Smooth muscle cell (in vitro differentiated cells): ENCODE measurements at regions not wholly inside any gene's neighbourhood (a gene's known extent, or its start where the extent isn't known, plus 50 kb on each side); places are given as distances from the start of the nearest gene placed in this dataset.

Experiments
- DNase-seq: peaks from one replicate; lab custom pipeline; 2025; ENCODE audit not compliant: unreplicated experiment; lab: John Stamatoyannopoulos, UW
- H2AFZ ChIP-seq: fragments of 200-600 bp; sonication (generic); 2 replicates; pipeline ENCODE4 v1.6.0; 2016; ENCODE audit warnings: antibody characterized with exemption, low read depth, mild to moderate bottlenecking
- H3F3A ChIP-seq: fragments of 200-600 bp; sonication (generic); 2 replicates; pipeline ENCODE4 v1.6.0; 2017; ENCODE audit warnings: antibody characterized with exemption, low read depth
- H3K27ac ChIP-seq: fragments of 200-600 bp; sonication (generic); 2 replicates; pipeline ENCODE4 v1.5.1; 2016; ENCODE audit warnings: low read depth, mild to moderate bottlenecking
- H3K27me3 ChIP-seq: fragments of 200-600 bp; sonication (generic); 2 replicates; pipeline ENCODE4 v1.6.1; 2016; ENCODE audit warnings: low read depth, mild to moderate bottlenecking
- H3K36me3 ChIP-seq: fragments of 200-600 bp; sonication (generic); 2 replicates; pipeline ENCODE4 v1.5.1; 2016; ENCODE audit warnings: low read depth
- H3K4me1 ChIP-seq: fragments of 200-600 bp; sonication (generic); 2 replicates; pipeline ENCODE4 v1.5.1; 2016; ENCODE audit warnings: low read depth
- H3K4me2 ChIP-seq: fragments of 200-600 bp; sonication (generic); 2 replicates; pipeline ENCODE4 v1.6.0; 2016; ENCODE audit warnings: mild to moderate bottlenecking
- H3K4me3 ChIP-seq: fragments of 200-600 bp; sonication (generic); 2 replicates; pipeline ENCODE4 v1.5.1; 2016; ENCODE audit warnings: mild to moderate bottlenecking
- H3K79me2 ChIP-seq: fragments of 200-600 bp; sonication (generic); 2 replicates; pipeline ENCODE4 v1.6.0; 2016; ENCODE audit warnings: low read depth, mild to moderate bottlenecking
- H3K9ac ChIP-seq: fragments of 200-600 bp; sonication (generic); 2 replicates; pipeline ENCODE4 v1.6.0; 2016; ENCODE audit warnings: low read depth
- H3K9me3 ChIP-seq: fragments of 200-600 bp; sonication (generic); replicated peaks from 2 replicates; pipeline ENCODE4 v1.5.1; 2016; ENCODE audit warnings: low read depth
- H4K20me1 ChIP-seq: fragments of 200-600 bp; sonication (generic); 2 replicates; pipeline ENCODE4 v1.6.0; 2016; ENCODE audit warnings: low read depth
- WGBS: methylation state at CpG from one replicate; pipeline ENCODE4 v1.1.7; 2016; ENCODE audit warnings: low lambda C conversion rate; 5-methylcytosine and 5-hydroxymethylcytosine counted together
- TF ChIP-seq, protein P1 (sequence below): fragments of 200-600 bp; sonication (generic); IDR thresholded peaks from 2 replicates; pipeline ENCODE4 v1.5.1; 2017; ENCODE audit warnings: borderline replicate concordance, mild to moderate bottlenecking, antibody characterized with exemption; ENCODE audit not compliant: insufficient read depth, poor library complexity, severe bottlenecking

GRCh38 chr16:85202051-85202601 is 89.9 kb upstream of the CIBAR2 start:
- Histone ChIP-seq H3F3A (peaks cover 28% of the 10 kb centered on the region), H2AFZ (no peak overlapping the region), H3K4me2 (peak overlapping the region; percentile 20), H3K9me3 (no peaks in the 10 kb centered on the region), H3K36me3 (no peaks in the 10 kb centered on the region), H3K4me3 (no peak overlapping the region), H3K79me2 (peaks cover 21% of the 10 kb centered on the region), H3K9ac (peak overlapping the region; percentile 56), H3K27ac (peak overlapping the region; percentile 60), H3K27me3 (no peaks in the 10 kb centered on the region), H3K4me1 (peaks cover 35% of the 10 kb centered on the region), H4K20me1 (peaks cover 3% of the 10 kb centered on the region)
- no peak for DNase-seq
- TF ChIP-seq, protein P1, sequence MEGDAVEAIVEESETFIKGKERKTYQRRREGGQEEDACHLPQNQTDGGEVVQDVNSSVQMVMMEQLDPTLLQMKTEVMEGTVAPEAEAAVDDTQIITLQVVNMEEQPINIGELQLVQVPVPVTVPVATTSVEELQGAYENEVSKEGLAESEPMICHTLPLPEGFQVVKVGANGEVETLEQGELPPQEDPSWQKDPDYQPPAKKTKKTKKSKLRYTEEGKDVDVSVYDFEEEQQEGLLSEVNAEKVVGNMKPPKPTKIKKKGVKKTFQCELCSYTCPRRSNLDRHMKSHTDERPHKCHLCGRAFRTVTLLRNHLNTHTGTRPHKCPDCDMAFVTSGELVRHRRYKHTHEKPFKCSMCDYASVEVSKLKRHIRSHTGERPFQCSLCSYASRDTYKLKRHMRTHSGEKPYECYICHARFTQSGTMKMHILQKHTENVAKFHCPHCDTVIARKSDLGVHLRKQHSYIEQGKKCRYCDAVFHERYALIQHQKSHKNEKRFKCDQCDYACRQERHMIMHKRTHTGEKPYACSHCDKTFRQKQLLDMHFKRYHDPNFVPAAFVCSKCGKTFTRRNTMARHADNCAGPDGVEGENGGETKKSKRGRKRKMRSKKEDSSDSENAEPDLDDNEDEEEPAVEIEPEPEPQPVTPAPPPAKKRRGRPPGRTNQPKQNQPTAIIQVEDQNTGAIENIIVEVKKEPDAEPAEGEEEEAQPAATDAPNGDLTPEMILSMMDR: no peak
- 57% methylated on average over 14 of the region's 14 CpGs for WGBS

DNA sequence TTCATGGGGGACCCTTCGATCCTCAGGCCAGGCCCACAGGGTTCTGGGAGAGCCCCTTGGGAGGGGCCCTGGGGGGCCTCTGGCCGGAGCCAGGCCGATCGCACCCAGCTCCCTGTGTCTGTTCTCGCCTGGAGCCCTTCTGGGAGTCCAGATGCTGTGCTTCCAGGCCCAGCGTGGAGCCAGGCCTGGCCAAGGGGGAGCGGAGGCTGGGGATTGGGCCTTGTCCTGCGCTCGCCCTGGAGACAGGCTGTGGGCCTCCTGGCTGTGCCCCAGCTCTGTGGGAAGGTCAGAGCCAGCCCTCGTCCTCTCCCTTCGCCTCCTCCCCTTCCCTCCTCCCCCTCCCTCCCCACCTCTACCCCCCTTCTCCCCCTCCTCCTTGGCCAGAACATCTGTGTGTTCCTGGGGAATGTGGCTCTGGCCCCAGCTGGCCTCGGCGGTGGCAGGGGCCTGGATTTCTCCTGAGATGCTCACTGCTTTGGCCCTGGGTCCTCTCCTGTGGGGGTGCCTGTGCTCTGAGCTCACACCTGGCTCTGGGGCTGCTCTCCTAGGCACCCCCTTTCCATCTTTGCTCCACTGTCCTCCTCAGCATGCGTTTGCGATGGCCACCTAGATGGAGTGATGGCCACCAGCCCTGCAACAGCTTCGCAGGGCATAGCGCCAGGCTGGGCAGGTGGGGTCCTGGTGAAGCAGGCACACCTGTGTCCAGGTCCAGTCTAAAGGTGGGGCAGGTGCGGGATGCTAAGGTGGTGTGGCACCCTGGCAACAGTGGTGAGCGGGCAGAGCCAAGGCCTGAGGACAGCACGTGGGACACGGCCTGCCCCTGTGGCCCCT is 90.6 kb upstream of the CIBAR2 start:
- Histone ChIP-seq H4K20me1 (peaks cover 10% of the 10 kb centered on the region), H3K9ac (peak overlapping the region; percentile 56), H3K36me3 (no peaks in the 10 kb centered on the region), H3K4me3 (no peak overlapping the region), H3K27ac (peak overlapping the region; percentile 60), H3K27me3 (no peaks in the 10 kb centered on the region), H3K9me3 (no peaks in the 10 kb centered on the region), H3F3A (peaks cover 28% of the 10 kb centered on the region), H3K79me2 (peaks cover 15% of the 10 kb centered on the region), H3K4me2 (peak overlapping the region; percentile 46), H3K4me1 (peaks cover 42% of the 10 kb centered on the region), H2AFZ (no peak overlapping the region)
- peak; percentile 63 for DNase-seq
- WGBS: 48% methylated on average over 18 of the region's 21 CpGs
- TF ChIP-seq, protein P1: no peak

GRCh38 chr16:85203462-85203813 is 91.2 kb upstream of the CIBAR2 start:
- TF ChIP-seq, protein P1: no peak
- H3K27me3 ChIP-seq: no peaks in the 10 kb centered on the region
- peaks cover 12% of the 10 kb centered on the region for H4K20me1 ChIP-seq
- peaks cover 44% of the 10 kb centered on the region for H3K4me1 ChIP-seq
- H3K27ac ChIP-seq: peak overlapping the region; percentile 44
- peaks cover 15% of the 10 kb centered on the region for H3K79me2 ChIP-seq
- 84% methylated on average over 5 of the region's 5 CpGs for WGBS
- H3K4me2 ChIP-seq: no peak overlapping the region
- no peaks in the 10 kb centered on the region for H3K9me3 ChIP-seq
- no peak overlapping the region for H3K4me3 ChIP-seq
- H3K9ac ChIP-seq: no peak overlapping the region
- no peaks in the 10 kb centered on the region for H3K36me3 ChIP-seq
- no peak for DNase-seq
- H2AFZ ChIP-seq: no peak overlapping the region
- H3F3A ChIP-seq: peaks cover 28% of the 10 kb centered on the region
